ENCODE measurements at regions not wholly inside any gene's neighbourhood (a gene's known extent, or its start where the extent isn't known, plus 50 kb on each side); places are given as distances from the start of the nearest gene placed in this dataset.
A peak's percentile ranks its signal among the peaks of the same experiment; 100 is the strongest.

DNA sequence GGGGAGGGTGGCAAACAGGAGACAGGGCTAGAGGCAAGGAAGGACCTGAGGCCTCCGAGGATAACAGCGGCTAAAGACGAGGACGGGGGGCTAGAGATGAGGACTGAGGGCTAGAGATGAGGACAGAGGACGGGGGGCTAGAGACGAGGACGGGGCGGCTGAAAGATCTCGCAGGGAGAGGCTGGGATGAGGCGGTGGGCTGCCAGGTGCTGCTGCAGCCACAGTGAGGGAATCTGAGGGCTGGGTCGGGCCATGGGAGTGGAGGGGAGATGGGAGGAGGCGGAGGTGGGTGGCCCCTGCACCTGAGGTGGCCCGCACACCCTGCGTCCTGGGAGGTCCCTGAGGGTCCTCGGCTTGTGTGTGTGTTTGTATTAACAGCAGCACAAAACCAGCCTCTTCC, 350.2 kb upstream of the SALL3 start:
- DNase-seq (ENCODE audit: low read depth, low spot score) = no peak

DNA sequence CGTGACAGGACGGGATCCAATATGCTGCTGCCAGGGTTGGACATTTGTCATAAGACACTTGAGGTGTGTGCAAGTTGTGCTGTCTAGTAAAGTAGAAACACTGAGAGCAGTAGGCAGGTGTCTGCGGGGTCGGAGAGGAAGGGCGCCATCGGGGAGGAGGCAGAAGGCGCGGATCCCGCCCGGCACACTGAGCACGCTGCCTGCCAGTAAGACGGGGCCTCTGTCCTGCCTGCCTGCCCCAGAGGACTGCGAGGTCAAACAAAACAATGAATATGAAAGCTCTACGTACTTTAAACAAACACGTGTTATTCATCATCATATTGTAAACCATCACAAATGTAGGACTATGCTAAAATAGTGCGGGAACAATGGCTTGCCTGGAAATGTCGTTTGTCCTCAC, 349.3 kb upstream of the SALL3 start:
- DNase-seq (ENCODE audit: low read depth, low spot score) = no peak
- H3K4me3 ChIP-seq (ENCODE audit: low read length) = no peak overlapping the region

More for the DNA sequence above, 350.2 kb upstream of the SALL3 start:
- H3K4me3 ChIP-seq (ENCODE audit: low read length) = no peak overlapping the region

DNA sequence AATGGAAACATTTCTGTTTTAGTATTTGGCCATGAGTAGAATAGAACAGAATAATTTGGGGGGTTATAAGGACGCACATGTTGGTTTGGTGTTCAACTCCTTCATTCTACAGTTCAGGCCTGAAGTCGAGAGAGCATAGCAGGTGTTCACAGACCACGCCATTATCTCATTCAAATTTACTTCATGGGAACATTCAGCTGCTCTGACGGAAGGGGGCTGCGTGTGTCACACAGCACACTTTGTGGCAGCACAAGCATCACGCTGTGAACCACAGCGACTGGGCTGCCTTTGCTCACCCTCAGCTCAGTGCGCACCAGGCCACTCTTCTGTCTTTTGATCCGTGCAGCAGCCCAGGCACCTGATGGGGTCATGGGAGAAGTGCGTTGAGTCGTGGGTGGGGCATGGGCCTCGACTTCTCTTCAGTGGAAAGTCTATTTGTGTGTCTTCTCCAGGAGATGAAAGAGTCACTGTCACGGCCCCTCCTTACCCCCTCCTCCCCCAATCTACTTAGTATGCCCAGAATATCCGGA, 348.6 kb upstream of the SALL3 start:
- peak; percentile 71 for DNase-seq (ENCODE audit: low read depth, low spot score)
- H3K4me3 ChIP-seq (ENCODE audit: low read length) = no peak overlapping the region

DNA sequence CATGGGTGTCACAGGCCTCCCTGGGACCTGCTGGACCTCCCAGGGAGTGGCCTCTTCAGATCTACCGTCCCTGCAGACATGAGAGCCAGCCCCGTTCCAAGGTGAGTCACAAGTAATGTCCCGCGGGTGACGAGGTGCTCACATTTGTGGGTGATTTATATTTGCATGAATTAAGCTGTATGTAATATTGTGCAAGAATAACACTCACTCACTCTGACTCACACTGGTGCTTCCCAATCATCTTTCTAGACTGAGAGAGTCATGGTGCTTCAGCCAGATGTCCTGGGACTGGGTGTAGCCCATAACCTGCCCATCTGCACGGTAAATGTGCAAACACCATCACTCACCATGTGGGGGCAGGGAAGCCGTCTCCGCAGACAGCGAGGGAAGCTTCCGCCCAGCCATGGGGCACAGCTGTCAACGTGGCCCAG, 347.5 kb upstream of the SALL3 start:
- no peak for DNase-seq (ENCODE audit: low read depth, low spot score)
- H3K4me3 ChIP-seq (ENCODE audit: low read length) = no peak overlapping the region

DNA sequence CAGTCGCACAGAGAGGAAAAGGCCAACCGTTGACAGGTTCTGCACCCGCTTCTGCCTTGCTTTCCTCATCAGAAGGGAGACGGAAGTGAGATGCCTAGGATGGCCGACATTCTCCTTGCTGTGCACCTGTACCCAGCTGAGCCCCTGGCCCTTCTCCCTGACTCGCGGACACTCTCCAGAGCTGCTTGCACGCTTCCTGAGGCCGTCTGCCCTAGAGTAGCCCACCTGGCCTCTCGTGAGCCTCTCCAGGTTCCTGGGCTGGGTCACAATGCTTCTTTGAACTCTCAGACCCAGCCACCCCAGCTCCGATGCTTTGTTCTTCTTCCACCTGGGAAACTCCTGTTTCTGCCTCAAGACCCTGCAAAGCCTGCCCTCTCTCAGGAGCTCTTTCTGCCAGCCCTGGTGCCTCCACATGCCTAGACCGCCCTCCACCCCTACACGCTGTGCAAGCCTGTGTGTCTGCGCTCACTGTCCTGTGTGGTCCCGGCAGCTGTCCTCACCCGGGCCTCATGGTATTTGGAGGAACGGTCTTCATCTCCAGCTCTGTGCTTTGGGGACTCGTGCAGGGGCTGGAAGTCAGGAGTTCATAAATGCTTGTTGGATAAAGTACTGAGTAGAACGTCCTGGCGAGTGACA, 345.4 kb upstream of the SALL3 start:
- no peak for DNase-seq (ENCODE audit: low read depth, low spot score)
- H3K4me3 ChIP-seq (ENCODE audit: low read length) = no peak overlapping the region

DNA sequence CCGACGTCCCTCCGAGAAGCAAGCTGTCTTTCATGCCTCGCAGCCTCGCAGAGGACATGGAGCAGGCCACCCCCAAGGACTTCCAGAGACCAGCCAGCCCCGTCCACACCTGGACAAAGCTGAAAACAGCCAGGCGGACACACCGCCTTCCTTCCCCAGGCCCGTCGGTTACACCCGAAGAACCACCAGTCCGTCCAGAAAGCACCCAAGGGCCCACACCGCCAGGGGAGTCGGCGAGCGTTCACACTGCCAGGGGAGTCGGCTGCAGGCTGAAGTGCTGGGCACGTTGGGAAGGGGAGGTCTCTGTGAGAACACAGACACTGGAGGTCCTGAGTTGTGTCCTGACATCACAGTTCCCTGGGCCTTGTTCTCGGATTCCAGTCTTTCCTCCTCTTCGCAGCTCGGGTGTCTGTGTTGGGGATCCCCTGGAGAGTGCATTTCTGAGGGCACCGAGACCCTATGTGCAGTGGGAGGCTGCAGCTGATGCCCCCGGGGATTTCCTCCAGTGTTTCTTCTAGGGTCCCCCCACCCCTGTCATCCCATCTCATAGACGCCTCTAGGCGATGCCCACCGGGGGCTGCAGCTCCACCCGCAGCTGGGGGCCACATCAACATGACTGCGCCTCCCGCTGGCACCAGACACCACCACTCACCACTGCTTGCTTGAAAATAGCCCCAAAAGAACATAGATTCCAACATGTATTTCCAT, 344.4 kb upstream of the SALL3 start:
- no peak for DNase-seq (ENCODE audit: low read depth, low spot score)
- no peak overlapping the region for H3K4me3 ChIP-seq (ENCODE audit: low read length)

DNA sequence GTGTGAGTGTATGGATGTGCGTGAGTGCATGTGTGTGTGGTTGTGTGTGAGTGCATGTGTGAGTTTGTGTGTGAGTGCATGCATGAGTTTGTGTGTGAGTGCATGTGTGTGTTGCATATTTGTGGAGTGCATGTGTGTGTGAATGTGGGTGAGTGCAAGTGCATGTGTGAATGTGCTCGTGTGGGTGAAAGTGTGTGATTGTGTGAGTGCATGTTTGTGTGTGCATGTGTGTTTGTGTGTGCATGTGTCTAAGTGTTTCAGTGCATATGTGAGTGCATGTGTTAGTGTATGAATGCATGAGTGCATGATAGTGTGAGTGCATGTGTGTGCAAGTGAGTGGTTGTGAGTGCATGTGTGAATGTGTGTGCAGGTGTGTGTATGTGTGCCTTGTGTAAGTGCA, 343.4 kb upstream of the SALL3 start:
- no peak for DNase-seq (ENCODE audit: low read depth, low spot score)
- no peak overlapping the region for H3K4me3 ChIP-seq (ENCODE audit: low read length)

DNA sequence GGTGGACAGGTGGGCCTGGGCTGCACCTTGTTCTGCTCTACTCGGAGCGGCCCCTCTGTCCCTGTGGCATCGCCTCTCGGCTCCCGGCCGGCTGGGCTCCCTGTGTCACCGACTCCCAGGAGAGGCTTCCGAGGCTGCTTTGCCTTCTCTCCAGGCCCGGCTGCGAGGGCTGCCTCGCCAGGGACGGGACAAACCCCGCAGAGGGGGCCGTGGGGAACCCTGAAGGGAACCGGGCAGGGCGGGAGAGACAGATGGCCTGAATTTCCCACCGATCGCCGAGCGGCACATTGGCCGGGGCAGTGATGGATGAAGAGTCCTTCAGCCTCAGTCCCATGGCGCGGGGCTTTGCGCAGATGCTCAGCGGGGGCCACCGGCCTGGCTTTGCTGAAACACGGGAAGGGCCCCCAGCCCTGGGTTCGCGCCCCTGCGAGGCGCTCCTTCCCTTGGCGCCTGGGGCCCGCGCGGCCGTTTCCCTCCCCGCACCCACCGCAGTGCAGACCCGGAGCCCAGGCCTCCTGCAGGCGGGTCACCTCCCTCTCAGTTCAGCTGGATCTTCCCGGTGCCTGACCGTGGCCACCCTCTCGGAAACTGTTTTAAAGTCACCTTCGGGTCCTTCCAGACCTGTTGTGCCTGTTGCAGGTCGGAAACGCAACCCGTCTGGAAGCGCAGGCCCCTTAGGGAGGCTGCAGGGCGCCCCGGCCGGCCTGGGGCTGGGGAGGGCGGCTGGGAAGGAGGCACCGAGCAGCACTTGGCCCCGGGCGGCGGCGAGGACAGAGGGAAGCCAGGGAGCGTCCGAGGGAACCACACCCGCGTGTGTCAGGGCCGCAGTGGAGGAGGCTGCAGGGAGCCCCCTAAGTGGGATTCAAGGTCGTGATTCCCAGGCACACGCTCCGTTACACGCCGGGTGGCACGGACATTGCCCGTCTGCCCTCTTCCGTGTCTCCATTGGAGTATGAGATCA, 341.9 kb upstream of the SALL3 start:
- DNase-seq (ENCODE audit: low read depth, low spot score) = no peak
- H3K4me3 ChIP-seq (ENCODE audit: low read length) = no peak overlapping the region

DNA sequence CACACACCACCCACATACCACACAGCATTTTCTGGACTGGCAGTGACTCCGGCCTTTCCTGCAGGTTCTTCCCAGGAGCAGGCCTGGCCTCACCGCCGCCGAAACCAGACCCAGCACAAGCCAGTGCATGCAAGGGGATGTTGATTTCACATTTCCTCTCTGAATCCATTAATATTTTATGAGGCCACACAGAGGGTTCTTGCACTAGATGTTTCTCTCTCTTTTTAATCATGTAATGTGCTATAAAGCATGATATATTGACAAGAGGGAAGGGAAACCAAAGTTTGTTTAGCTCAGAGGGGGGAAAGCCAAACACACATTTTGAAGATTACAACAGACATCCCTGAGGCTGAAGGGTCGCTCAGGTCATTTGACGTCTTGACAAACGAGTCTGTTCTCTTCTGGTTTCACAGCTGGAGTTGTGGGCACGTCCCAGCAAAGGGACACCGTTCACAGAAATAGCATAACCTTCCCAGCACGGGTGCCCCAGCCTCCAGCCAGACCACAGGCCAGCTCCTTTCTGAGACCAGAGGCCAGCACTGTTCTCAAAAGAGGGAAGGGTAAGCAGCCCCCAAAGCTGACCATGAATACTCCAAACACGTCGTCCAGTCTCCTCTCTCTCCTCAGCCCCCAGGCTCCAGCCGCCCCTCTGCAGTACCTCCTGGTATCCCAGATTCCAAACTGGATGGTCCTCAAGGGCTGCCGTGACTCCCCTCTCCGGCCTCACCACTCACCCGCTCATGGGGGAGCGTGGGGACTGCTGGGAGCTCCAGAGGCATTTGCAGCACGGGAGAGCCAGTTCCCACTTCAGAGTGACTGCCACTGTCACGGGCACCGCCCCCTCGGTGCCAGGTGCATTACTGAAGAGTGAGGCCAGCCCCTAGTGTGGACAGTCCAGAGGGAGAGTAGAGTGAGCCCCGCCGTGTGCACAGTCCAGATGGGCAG, 340.3 kb upstream of the SALL3 start:
- no peak for DNase-seq (ENCODE audit: low read depth, low spot score)

DNA sequence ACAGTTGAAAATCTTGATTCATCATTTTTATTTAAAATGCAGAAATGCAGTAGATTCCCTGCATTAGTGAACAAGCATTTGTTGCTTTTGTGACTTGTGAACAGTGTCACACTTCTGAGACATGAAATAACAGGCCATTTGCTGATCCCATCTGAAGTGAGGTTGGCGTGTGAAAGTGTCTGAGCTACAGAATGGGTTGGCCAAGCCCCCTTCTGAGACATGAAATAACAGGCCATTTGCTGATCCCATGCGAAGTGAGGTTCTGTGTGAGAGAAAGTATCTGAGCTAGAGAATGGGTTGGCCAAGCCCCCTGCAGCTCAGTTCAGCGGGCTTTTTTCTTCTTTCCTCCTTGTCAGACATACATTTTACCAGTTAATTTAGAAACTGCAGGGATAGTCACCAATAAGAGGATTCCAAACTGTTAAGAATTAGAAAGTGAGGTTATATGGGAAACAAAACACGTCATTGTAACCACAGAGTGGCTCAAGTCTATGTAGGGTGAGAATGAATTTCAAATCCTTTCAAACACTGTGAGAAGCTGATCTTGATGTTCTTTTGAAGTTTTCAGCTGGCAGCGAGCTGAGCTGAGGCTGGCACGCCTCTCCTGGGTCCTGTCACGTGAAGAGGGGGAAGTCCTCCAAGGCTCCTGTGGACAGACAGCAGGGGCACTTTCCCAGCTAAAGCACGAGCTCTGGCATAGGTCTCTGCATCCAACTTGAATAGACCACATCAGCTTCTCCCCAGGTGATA, 339.2 kb upstream of the SALL3 start:
- no peak overlapping the region for H3K4me3 ChIP-seq (ENCODE audit: low read length)
- DNase-seq (ENCODE audit: low read depth, low spot score) = peak; percentile 63

More for the DNA sequence above, 340.3 kb upstream of the SALL3 start:
- H3K4me3 ChIP-seq (ENCODE audit: low read length) = no peak overlapping the region

DNA sequence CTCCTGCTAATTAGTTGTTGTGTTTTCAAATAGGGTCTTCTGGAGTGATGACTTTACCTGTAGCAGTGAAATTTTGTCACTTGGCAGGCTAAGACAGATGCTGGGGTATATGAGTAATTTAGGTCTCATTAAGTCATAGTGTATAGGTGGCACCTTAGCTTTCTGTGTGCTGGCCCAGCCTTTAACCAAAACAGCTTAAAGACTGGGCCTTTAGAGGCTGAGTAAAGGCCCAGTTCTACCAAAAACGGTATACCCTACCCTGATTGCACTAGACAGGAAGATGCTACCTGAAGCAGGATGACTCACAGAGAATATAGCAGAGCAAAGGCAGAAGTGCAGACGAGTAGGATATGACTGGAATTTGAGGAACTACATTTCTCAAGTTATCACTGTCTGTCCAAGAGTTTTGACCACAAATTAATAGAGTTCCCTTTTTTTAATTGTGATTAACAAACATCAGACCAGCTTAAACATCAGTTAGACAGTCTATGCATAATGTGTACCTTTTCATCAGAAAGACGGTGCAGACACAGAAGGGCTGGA, 337.9 kb upstream of the SALL3 start:
- no peak for DNase-seq (ENCODE audit: low read depth, low spot score)
- no peak overlapping the region for H3K4me3 ChIP-seq (ENCODE audit: low read length)

DNA sequence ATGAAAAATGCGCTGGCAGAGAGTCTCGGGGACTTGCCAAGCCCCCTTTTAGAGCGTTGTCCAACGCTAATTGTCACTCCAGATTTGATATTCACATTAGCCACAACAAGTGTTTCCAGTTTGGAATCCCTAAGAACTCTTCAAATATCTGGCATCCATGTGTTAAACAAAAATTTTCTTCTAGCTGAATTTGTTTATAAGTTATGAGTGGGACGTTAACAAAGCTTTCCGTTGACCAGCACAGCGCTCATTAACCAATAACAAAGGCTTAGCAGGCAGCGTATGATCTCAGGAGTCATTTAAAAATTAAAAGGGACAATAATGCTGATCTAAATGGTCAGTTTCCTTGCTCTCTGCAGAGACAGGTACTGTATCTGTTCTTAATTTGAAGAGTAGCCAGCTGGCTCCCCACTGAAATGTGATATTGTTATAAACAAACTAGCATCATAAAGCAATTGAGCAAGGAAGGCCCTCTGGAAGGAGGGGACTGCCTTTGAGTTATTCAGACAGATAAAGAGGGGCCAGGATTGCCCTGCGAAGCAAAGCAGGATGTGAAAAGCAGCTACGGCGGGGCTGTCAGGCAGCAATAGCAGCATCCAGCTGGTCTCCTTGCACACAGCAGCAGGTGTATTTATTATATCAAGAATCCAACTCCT, 337.2 kb upstream of the SALL3 start:
- DNase-seq (ENCODE audit: low read depth, low spot score) = no peak

DNA sequence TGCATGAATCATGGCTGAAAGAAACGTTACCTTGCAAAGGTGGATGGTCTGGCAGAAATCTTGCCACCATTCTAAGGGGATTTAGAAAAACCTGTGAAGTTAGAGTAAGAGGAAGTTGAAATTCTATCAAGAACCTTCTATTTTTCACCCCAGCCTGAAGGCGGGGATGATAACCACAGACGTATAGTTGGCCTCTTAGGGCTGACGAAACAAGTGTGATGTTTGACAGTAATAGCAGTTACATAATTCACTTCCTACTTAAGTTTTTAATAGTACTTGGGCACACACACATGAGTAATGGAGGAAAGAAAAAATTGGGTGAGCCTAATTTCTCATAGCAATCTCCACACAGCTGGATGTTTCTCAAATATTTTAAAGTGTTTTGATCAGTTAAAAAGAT, 336.6 kb upstream of the SALL3 start:
- no peak for DNase-seq (ENCODE audit: low read depth, low spot score)
- no peak overlapping the region for H3K4me3 ChIP-seq (ENCODE audit: low read length)

More for the DNA sequence above, 337.2 kb upstream of the SALL3 start:
- H3K4me3 ChIP-seq (ENCODE audit: low read length) = no peak overlapping the region

DNA sequence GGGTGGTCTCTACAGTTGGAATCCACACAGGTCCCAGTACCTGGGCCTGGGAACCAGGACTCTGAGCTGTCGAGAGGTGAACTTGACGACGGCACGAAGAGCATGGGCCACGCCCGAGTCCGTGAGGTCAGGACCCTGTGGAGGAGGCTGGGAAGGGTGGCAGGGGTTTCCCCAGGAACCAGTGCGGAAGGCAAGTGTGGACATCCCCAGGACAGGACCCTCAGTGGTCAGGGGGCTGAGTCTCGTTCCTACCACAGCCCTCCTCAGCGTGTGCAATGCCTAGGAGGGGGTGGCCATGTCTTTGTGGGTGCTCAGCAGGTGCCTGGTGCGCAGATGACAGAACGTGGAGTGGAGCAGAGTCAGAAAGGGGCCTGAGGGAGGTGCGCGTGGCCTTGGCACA, 335.6 kb upstream of the SALL3 start:
- DNase-seq (ENCODE audit: low read depth, low spot score) = no peak
- no peak overlapping the region for H3K4me3 ChIP-seq (ENCODE audit: low read length)

DNA sequence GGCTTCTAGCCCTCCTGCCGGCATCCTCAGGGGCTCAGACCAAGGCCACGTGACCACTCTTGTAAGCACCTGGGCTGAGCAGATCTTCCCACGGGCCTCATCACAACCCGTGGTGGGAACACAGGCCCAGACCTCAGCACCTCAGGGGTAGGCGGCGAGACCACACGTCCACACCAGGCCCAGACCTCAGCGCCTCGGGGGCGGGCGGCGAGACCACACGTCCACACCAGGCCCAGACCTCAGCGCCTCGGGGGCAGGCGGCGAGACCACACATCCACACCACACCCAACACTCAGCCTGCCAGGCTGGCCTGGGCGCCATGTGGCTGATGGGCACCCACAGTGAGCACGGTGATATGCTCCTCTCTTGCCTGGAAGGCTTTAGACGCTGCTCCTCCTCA, 334.4 kb upstream of the SALL3 start:
- DNase-seq (ENCODE audit: low read depth, low spot score) = no peak
- H3K4me3 ChIP-seq (ENCODE audit: low read length) = no peak overlapping the region

DNA sequence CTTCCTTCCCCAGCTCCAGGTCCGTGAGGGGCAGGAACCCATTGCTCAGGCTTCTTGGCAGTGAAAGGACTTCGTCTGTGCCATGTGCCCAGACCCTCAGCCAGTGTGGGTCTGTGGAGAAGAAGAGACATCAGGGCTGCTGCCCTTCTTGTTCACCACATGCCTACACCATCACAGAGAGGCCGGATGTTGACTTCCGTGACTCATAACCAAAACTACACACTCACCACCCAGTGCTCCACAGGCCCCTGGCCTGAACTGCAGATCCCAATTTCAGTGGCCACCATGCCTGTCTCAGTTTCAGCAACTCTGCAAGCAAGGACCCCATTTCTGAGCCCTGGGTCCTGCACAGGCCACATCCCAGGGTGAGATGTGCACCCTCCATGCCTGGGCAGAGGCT, 332.6 kb upstream of the SALL3 start:
- no peak overlapping the region for H3K4me3 ChIP-seq (ENCODE audit: low read length)
- DNase-seq (ENCODE audit: low read depth, low spot score) = no peak

DNA sequence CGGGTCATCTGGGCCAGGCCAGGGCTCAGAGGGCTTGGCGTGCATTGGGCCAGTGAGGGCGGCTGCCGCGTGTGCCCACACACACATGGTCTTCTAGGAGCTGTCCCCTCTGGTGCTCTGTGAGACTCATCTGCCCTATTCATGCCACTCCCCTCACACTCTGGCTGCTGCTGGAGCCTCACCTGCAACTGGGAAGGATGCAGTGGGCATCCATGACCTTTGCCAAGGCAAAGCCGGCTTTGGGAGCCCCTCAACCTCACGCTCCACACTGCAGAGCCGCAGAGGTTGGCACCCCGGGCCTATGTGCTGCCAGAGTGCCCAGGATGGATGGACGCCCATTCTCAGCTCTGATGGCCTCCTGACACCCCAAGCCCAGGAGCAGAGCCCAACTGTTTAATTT, 330.2 kb upstream of the SALL3 start:
- no peak for DNase-seq (ENCODE audit: low read depth, low spot score)

More for the DNA sequence above, 330.2 kb upstream of the SALL3 start:
- no peak overlapping the region for H3K4me3 ChIP-seq (ENCODE audit: low read length)
